GM21529 (cell line): ENCODE measurements at regions not wholly inside any gene's neighbourhood (a gene's known extent, or its start where the extent isn't known, plus 50 kb on each side); places are given as distances from the start of the nearest gene placed in this dataset.

ENCODE experiments used
- ATAC-seq: cut with Tn5 transposase; IDR thresholded peaks from one replicate; pipeline ENCODE4 v1.9.1; 2021; ENCODE audit not compliant: unreplicated experiment

GRCh38 chr4:52231526-52231925, 180.4 kb downstream of the SPATA18 start:
- ATAC-seq = no peak

- ATAC-seq = no peak
Measured at GRCh38 chr4:52234561-52235440, 183.7 kb downstream of the SPATA18 start.

GRCh38 chr4:52235552-52236201, 184.6 kb downstream of the SPATA18 start:
- no peak for ATAC-seq

GRCh38 chr4:52241916-52242315, 190.8 kb downstream of the SPATA18 start:
- no peak for ATAC-seq

- ATAC-seq = no peak
Measured at GRCh38 chr4:52243367-52243766, 192.3 kb downstream of the SPATA18 start.

GRCh38 chr4:52244103-52244775, 193.1 kb downstream of the SPATA18 start:
- no peak for ATAC-seq

- ATAC-seq = no peak
Measured at GRCh38 chr4:52244848-52245247, 193.7 kb downstream of the SPATA18 start.

GRCh38 chr4:52246827-52247226, 195.7 kb downstream of the SPATA18 start:
- ATAC-seq = no peak

- ATAC-seq = no peak
Measured at GRCh38 chr4:52247941-52248340, 196.8 kb downstream of the SPATA18 start.

GRCh38 chr4:52248820-52249219, 197.7 kb downstream of the SPATA18 start:
- no peak for ATAC-seq

- no peak for ATAC-seq
Measured at GRCh38 chr4:52249581-52249980, 198.5 kb downstream of the SPATA18 start.

- peak; percentile 42 for ATAC-seq
Measured at GRCh38 chr4:52250154-52250553, 199.1 kb downstream of the SPATA18 start.

GRCh38 chr4:52251864-52252263, 200.8 kb downstream of the SPATA18 start:
- no peak for ATAC-seq

- ATAC-seq = no peak
Measured at GRCh38 chr4:52253025-52253424, 201.9 kb downstream of the SPATA18 start.

GRCh38 chr4:52256522-52256921, 205.4 kb downstream of the SPATA18 start:
- no peak for ATAC-seq

GRCh38 chr4:52259978-52260377, 208.9 kb downstream of the SPATA18 start:
- ATAC-seq = no peak

- peak; percentile 62 for ATAC-seq
Measured at GRCh38 chr4:52260514-52261210, 209.6 kb downstream of the SPATA18 start.

- ATAC-seq = no peak
Measured at GRCh38 chr4:52263607-52264006, 212.5 kb downstream of the SPATA18 start.

- no peak for ATAC-seq
Measured at GRCh38 chr4:52265781-52266525, 214.8 kb downstream of the SPATA18 start.

- ATAC-seq = no peak
Measured at GRCh38 chr4:52266537-52267137, 215.5 kb downstream of the SPATA18 start.
